ENCODE measurements at regions not wholly inside any gene's neighbourhood (a gene's known extent, or its start where the extent isn't known, plus 50 kb on each side); places are given as distances from the start of the nearest gene placed in this dataset.

GRCh38 chr14:89652352-89652751 is 235.3 kb upstream of the FOXN3 start:
- ATAC-seq (no peak), DNase-seq (no peak)
- no peaks in the 10 kb centered on the region for H3K36me3 ChIP-seq
- H3K4me1 ChIP-seq: peaks cover 0 to 3% (median 0%) of the 10 kb centered on the region in 12 donors
- no peaks in the 10 kb centered on the region for H3K27me3 ChIP-seq
- TF ChIP-seq, protein P1, sequence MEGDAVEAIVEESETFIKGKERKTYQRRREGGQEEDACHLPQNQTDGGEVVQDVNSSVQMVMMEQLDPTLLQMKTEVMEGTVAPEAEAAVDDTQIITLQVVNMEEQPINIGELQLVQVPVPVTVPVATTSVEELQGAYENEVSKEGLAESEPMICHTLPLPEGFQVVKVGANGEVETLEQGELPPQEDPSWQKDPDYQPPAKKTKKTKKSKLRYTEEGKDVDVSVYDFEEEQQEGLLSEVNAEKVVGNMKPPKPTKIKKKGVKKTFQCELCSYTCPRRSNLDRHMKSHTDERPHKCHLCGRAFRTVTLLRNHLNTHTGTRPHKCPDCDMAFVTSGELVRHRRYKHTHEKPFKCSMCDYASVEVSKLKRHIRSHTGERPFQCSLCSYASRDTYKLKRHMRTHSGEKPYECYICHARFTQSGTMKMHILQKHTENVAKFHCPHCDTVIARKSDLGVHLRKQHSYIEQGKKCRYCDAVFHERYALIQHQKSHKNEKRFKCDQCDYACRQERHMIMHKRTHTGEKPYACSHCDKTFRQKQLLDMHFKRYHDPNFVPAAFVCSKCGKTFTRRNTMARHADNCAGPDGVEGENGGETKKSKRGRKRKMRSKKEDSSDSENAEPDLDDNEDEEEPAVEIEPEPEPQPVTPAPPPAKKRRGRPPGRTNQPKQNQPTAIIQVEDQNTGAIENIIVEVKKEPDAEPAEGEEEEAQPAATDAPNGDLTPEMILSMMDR (IDR thresholded peaks at IDR 0.05): no peak
- TF ChIP-seq POLR2A (IDR thresholded peaks at IDR 0.05): no peak
- 85 to 94% (median 92%) methylated on average over 4 of the region's 4 CpGs for WGBS, 4 donors
- no peak overlapping the region for H3K4me3 ChIP-seq
- peaks cover 0 to 6% (median 0%) of the 10 kb centered on the region in 12 donors for H3K9me3 ChIP-seq
- H3K27ac ChIP-seq: no peak overlapping the region
- intact Hi-C loops (cut with DNase I): no loop called here

- Histone ChIP-seq H3K27me3 (no peaks in the 10 kb centered on the region), H3K4me1 (peaks cover 0 to 3% (median 0%) of the 10 kb centered on the region in 12 donors), H3K27ac (no peak overlapping the region), H3K9me3 (peaks cover 0 to under 1% (median 0%) of the 10 kb centered on the region in 12 donors), H3K36me3 (no peaks in the 10 kb centered on the region), H3K4me3 (no peak overlapping the region)
- intact Hi-C loops (cut with DNase I): no loop called here
- ATAC-seq (no peak), DNase-seq (no peak)
- WGBS, 4 donors: 94 to 96% (median 95%) methylated on average over 2 of the region's 2 CpGs
- TF ChIP-seq, protein P1 (IDR thresholded peaks at IDR 0.05): no peak
- TF ChIP-seq POLR2A (IDR thresholded peaks at IDR 0.05): no peak
These were observed 234.8 kb upstream of the FOXN3 start for GRCh38 chr14:89651805-89652204.

DNA sequence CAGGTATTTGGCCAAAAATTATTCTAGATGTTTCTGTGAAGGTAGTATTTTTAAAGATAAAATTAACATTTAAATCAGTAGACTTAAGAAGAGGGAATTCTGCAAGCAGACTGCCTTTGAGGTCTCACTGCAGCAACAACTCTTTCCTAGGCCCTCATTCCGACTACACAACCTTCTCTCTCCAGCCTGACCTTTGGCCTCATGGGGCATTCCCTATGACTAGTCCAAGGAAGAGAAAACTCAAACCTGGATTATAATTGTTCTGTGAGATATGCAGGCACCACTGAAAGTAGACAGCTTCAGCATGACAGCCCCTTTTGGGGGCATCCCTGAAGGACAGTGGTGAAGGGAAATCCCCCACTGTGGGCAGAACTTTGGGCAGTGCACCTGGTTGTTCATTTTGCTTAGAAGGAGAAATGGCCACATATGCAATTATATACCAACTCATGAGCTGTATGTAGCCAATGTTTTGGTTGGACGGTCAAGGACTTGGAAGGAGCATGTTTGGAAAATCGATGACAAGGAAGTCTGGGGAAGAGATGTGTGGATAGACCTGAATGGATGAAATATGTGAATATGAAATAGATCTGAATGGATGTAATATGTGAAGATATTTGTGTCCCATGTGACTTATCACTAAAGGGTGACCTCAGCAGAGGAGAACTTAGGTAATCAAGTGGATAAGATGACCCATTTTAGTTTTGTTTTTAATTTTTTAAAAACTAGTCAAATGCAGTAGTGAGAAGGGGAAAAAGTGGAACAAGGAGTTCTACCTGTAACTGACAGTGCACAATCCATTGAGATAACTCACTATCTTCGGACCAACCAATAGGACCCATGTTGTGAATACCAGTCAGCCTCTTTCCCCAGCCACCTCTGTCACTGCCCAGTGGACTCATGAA is 233.3 kb upstream of the FOXN3 start:
- H3K9me3 ChIP-seq: no peaks in the 10 kb centered on the region
- H3K36me3 ChIP-seq: no peaks in the 10 kb centered on the region
- no peak overlapping the region for H3K4me3 ChIP-seq
- intact Hi-C loops (cut with DNase I): no loop called here
- 94 to 97% (median 96%) methylated on average over 4 of the region's 4 CpGs for WGBS, 4 donors
- DNase-seq: no peak
- H3K27me3 ChIP-seq: no peaks in the 10 kb centered on the region
- no peak for TF ChIP-seq POLR2A (IDR thresholded peaks at IDR 0.05)
- TF ChIP-seq, protein P1 (IDR thresholded peaks at IDR 0.05): no peak
- H3K4me1 ChIP-seq: peaks cover 0 to 3% (median 0%) of the 10 kb centered on the region in 12 donors
- H3K27ac ChIP-seq: no peak overlapping the region
- ATAC-seq: no peak

DNA sequence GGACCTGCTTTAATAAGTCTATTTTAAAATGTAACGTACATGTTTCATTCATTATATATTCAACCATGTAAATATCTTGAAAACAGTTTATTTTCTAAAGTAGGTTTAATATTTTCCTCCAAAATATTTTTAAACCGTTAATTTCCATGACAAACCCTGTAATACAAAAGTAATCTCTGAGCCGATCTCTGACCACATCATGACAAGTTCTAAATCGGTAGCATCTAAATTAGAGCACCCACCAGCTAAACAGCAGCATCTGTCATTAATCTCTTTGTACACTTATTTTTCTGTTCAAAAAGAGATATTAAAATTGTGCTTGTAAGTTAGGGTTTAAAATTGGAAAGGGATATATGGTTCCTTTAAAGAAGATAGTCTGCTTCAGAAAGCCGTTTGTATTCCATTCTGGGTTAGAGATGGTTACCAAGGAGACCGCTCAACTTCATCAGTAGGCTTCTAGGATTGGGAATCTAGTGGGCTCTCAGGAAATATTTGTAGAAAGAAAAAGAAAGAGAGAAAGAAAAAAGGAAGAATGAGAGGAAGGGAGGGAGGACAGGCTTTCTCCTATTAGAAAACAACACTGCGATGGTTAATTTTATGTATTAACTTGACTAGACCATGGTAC is 232.5 kb upstream of the FOXN3 start:
- no peak for TF ChIP-seq POLR2A (IDR thresholded peaks at IDR 0.05)
- TF ChIP-seq, protein P1 (IDR thresholded peaks at IDR 0.05): no peak
- DNase-seq: no peak
- ATAC-seq: no peak
- intact Hi-C loops (cut with DNase I): no loop called here
- no peak overlapping the region for H3K4me3 ChIP-seq
- no peak overlapping the region for H3K27ac ChIP-seq
- H3K4me1 ChIP-seq: peaks cover 0 to 3% (median 0%) of the 10 kb centered on the region in 12 donors
- H3K27me3 ChIP-seq: no peaks in the 10 kb centered on the region
- no peaks in the 10 kb centered on the region for H3K36me3 ChIP-seq
- no peaks in the 10 kb centered on the region for H3K9me3 ChIP-seq
- WGBS, 4 donors: 85 to 91% (median 89%) methylated on average over 7 of the region's 7 CpGs

Data from heart left ventricle (tissue), 16 donors.